GM12878 (cell line): ENCODE measurements at regions not wholly inside any gene's neighbourhood (a gene's known extent, or its start where the extent isn't known, plus 50 kb on each side); places are given as distances from the start of the nearest gene placed in this dataset.

Source experiments
- ATAC-seq: fragments of 200-7000 bp; cut with Tn5 transposase; 3 replicates; pipeline ENCODE4 v1.9.1; 2020; ENCODE audit warnings: mild to moderate bottlenecking, moderate library complexity
- BruUV-seq: library from RNA; stranded (reverse); fragments of 400-500 nt; replicated peaks from 2 replicates; lab custom pipeline; 2021; lab: Mats Ljungman, UMichigan
- CTCF ChIA-PET: fragments of 300-600 bp; sonication (Branson Sonifier 250); formaldehyde crosslinking; extraction: SDS; loops from one replicate; lab custom pipeline; 2021; ENCODE audit warnings: inconsistent platforms; lab: Yijun Ruan, JAX
- POLR2A ChIA-PET: fragments of 350-600 bp; formaldehyde crosslinking; extraction: SDS; loops from one replicate; lab custom pipeline; 2021; ENCODE audit warnings: inconsistent platforms; lab: Charles Lee
- RAD21 ChIA-PET: fragments of 300-600 bp; sonication (Branson Sonifier 250); formaldehyde crosslinking; loops from one replicate; lab custom pipeline; 2023; ENCODE audit warnings: antibody characterized with exemption; ENCODE audit not compliant: unreplicated experiment; lab: Charles Lee
- SMC1A ChIA-PET: fragments of 300-600 bp; sonication (Branson Sonifier 250); formaldehyde crosslinking; loops from one replicate; lab custom pipeline; 2023; ENCODE audit not compliant: unreplicated experiment, uncharacterized antibody; lab: Charles Lee
- DNase-seq: peaks from one replicate; pipeline ENCODE4 v3.0.0-alpha.2; 2011; ENCODE audit warnings: low read depth, low spot score
- FAIRE-seq: peaks from 3 replicates; lab custom pipeline; 2011; peaks lifted over from hg19 to GRCh38; lab: Jason Lieb, UNC
- H2AFZ ChIP-seq: 2 replicates; pipeline ENCODE4 v1.6.0; 2011; ENCODE audit warnings: low read depth, low read length, control low read depth; ENCODE audit not compliant: control insufficient read depth
- H3K27ac ChIP-seq: 2 replicates; pipeline ENCODE4 v1.5.1; 2011; ENCODE audit warnings: control low read depth; ENCODE audit not compliant: control insufficient read depth, insufficient read depth
- H3K27me3 ChIP-seq, 2 experiments: replicated peaks in 1 of 2; 2 replicates each; pipeline versions ENCODE4 v1.6.0 to v1.6.1; 2011; ENCODE audit warnings: low read length in 1 of 2; ENCODE audit not compliant: control insufficient read depth in 2 of 2, insufficient read depth in 2 of 2
- H3K36me3 ChIP-seq, 2 experiments: 2 replicates each; pipeline ENCODE4 v1.5.1; 2011; ENCODE audit warnings: low read length in 1 of 2; ENCODE audit not compliant: control insufficient read depth in 2 of 2, insufficient read depth in 2 of 2
- H3K4me1 ChIP-seq: 2 replicates; pipeline ENCODE4 v1.6.1; 2011; ENCODE audit warnings: mild to moderate bottlenecking, low read length, moderate library complexity, mixed read lengths; ENCODE audit not compliant: control insufficient read depth, insufficient read depth
- H3K4me2 ChIP-seq: 2 replicates; pipeline ENCODE4 v1.6.0; 2011; ENCODE audit warnings: control low read depth; ENCODE audit not compliant: control insufficient read depth, insufficient read depth
- H3K4me3 ChIP-seq: fragments of 200-600 bp; sonication (generic); 2 replicates; pipeline ENCODE4 v1.5.1; 2016
- H3K79me2 ChIP-seq: 2 replicates; pipeline ENCODE4 v1.6.0; 2011; ENCODE audit warnings: low read length; ENCODE audit not compliant: control insufficient read depth, insufficient read depth
- H3K9ac ChIP-seq: 2 replicates; pipeline ENCODE4 v1.8.0; 2011; ENCODE audit warnings: low read length, control low read depth, mixed read lengths; ENCODE audit not compliant: control insufficient read depth, insufficient read depth
- H3K9me3 ChIP-seq: replicated peaks from 3 replicates; pipeline ENCODE4 v1.5.1; 2011; ENCODE audit warnings: mild to moderate bottlenecking, low read length; ENCODE audit not compliant: control insufficient read depth, insufficient read depth
- H4K20me1 ChIP-seq: 2 replicates; pipeline ENCODE4 v1.6.0; 2011; ENCODE audit not compliant: control insufficient read depth, insufficient read depth
- ATF2 ChIP-seq: IDR thresholded peaks from 2 replicates; pipeline ENCODE4 v1.6.1; 2012; ENCODE audit warnings: low read length, inconsistent platforms
- IKZF1 ChIP-seq: fragments of 450-650 bp; conservative IDR thresholded peaks from 2 replicates; pipeline ENCODE4 v1.6.1; 2017; ENCODE audit warnings: antibody characterized with exemption, mild to moderate bottlenecking
- IRF3 ChIP-seq: fragments of 450-650 bp; IDR thresholded peaks from 2 replicates; pipeline ENCODE4 v1.6.1; 2014; ENCODE audit warnings: mild to moderate bottlenecking
- MEF2A ChIP-seq: IDR thresholded peaks from 2 replicates; pipeline ENCODE4 v1.6.1; 2011; ENCODE audit warnings: low read depth, mild to moderate bottlenecking, low read length, moderate library complexity; ENCODE audit not compliant: insufficient read depth
- NFYA ChIP-seq: IDR thresholded peaks from 2 replicates; pipeline ENCODE4 v1.6.1; 2011; ENCODE audit warnings: low read depth, mild to moderate bottlenecking, low read length, improper control_type of control experiment, borderline replicate concordance
- NKRF ChIP-seq: fragments of 450-650 bp; conservative IDR thresholded peaks from 2 replicates; pipeline ENCODE4 v1.6.1; 2017; ENCODE audit warnings: mild to moderate bottlenecking, moderate library complexity
- PAX5 ChIP-seq: IDR thresholded peaks from 2 replicates; pipeline ENCODE4 v1.6.1; 2011; ENCODE audit warnings: low read depth, low read length, borderline replicate concordance
- SIX5 ChIP-seq: IDR thresholded peaks from 2 replicates; pipeline ENCODE4 v1.6.1; 2011; ENCODE audit warnings: mild to moderate bottlenecking, low read depth, low read length, moderate library complexity; ENCODE audit not compliant: severe bottlenecking
- YY1 ChIP-seq: IDR thresholded peaks from 2 replicates; pipeline ENCODE4 v1.6.1; 2011; ENCODE audit warnings: low read depth, mild to moderate bottlenecking, low read length
- WGBS: methylation state at CpG from one replicate; pipeline ENCODE4 v1.1.6; 2016; ENCODE audit warnings: low lambda C conversion rate; ENCODE audit not compliant: insufficient replicate concordance, insufficient coverage; ENCODE audit errors: missing lambda C conversion rate; 5-methylcytosine and 5-hydroxymethylcytosine counted together
- in situ Hi-C: fragments of 300-500 bp; cut with MboI; formaldehyde crosslinking; loops from 9 replicates; pipeline ENCODE4 v1.14.3; 2018; ENCODE audit warnings: mixed read lengths
- intact Hi-C: fragments of 100-400 bp; cut with micrococcal nuclease; formaldehyde crosslinking; loops from one replicate; pipeline ENCODE4 v1.14.2; 2022; ENCODE audit not compliant: unreplicated experiment

GRCh38 chr18:76771192-76771799 is 51.1 kb upstream of the ZNF236 start:
- ChIA-PET RAD21 (no interaction called here), CTCF (no interaction called here), POLR2A (no interaction called here), SMC1A (no interaction called here)
- TF ChIP-seq SIX5, result no peak
- in situ Hi-C loops, result no loop called here
- Histone ChIP-seq H3K79me2 (no peaks in the 10 kb centered on the region), H2AFZ (no peak overlapping the region), H4K20me1 (no peaks in the 10 kb centered on the region), H3K4me2 (no peak overlapping the region), H3K4me1 (no peaks in the 10 kb centered on the region), H3K9me3 (no peaks in the 10 kb centered on the region; the same call in 1 of the 3 replicates), H3K36me3 (no peaks in the 10 kb centered on the region), H3K27ac (no peak overlapping the region), H3K4me3 (no peak overlapping the region), H3K27me3 (no peaks in the 10 kb centered on the region), H3K9ac (no peak overlapping the region)
- intact Hi-C loops, result no loop called here
- FAIRE-seq (no peak), DNase-seq (no peak), ATAC-seq (no peak)
- no TSS peak for BruUV-seq
- WGBS, result 31% methylated on average over 13 of the region's 13 CpGs

- Histone ChIP-seq H3K27ac (no peak overlapping the region), H3K9me3 (no peaks in the 10 kb centered on the region; the same call in 1 of the 3 replicates), H3K27me3 (no peaks in the 10 kb centered on the region), H3K4me1 (no peaks in the 10 kb centered on the region), H3K36me3 (no peaks in the 10 kb centered on the region), H3K9ac (no peak overlapping the region), H3K79me2 (no peaks in the 10 kb centered on the region), H3K4me2 (no peak overlapping the region), H4K20me1 (no peaks in the 10 kb centered on the region), H2AFZ (no peak overlapping the region), H3K4me3 (no peak overlapping the region)
- intact Hi-C loops, result no loop called here
- DNase-seq (no peak), ATAC-seq (no peak), FAIRE-seq (no peak)
- TF ChIP-seq MEF2A (no peak), NKRF (no peak), IRF3 (no peak), NFYA (no peak), PAX5 (no peak), ATF2 (no peak), YY1 (no peak), IKZF1 (no peak)
- 0% methylated on average over 1 of the region's 1 CpG for WGBS
- ChIA-PET POLR2A (no interaction called here), SMC1A (no interaction called here), CTCF (no interaction called here), RAD21 (no interaction called here)
- in situ Hi-C loops, result no loop called here
- BruUV-seq, result no TSS peak
These were observed 54.4 kb upstream of the ZNF236 start for GRCh38 chr18:76767954-76768353.
